Prostate gland (tissue), 1 donor: ENCODE measurements at regions not wholly inside any gene's neighbourhood (a gene's known extent, or its start where the extent isn't known, plus 50 kb on each side); places are given as distances from the start of the nearest gene placed in this dataset.

Experiments
- POLR2A ChIP-seq: fragments of 450-650 bp; IDR thresholded peaks from one replicate; pipeline ENCODE4 v1.6.1; 2016; ENCODE audit warnings: antibody characterized with exemption, mild to moderate bottlenecking
- POLR2AphosphoS5 ChIP-seq: sonication (generic); formaldehyde crosslinking; IDR thresholded peaks from one replicate; pipeline ENCODE4 v1.6.1; 2017; ENCODE audit warnings: antibody characterized with exemption

DNA sequence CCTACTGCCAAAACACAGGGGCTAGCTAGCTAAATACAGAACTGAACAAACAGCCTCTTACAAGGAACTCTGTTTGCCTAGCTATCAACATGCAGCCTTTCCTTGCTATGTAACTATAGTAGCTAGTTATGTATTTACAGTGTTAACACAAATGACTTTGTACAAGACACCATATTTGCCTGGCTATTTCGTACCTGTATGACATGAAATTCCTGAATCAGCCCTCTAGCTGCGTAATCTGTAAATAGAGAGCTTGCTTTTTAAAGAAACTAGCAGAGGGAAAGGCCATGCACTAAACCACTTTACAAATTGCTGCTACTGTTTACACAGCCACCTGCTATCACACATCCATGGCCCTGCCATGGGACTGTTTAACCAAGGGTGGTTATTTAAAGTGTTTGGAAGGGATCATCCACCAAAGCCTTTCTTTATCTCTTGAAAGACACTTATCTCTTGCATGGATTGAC, 248.7 kb downstream of the TFCP2L1 start:
- TF ChIP-seq POLR2A = no peak
- TF ChIP-seq POLR2AphosphoS5 = peak; percentile 89
